ENCODE measurements at regions not wholly inside any gene's neighbourhood (a gene's known extent, or its start where the extent isn't known, plus 50 kb on each side); places are given as distances from the start of the nearest gene placed in this dataset.

- TF ChIP-seq POLR2A (IDR thresholded peaks at IDR 0.05) (no peak), CTCF (IDR thresholded peaks at IDR 0.05) (no peak)
These were observed 216.0 kb upstream of the TAPT1 start for GRCh38 chr4:16442296-16442695.

Data from uterus (tissue), 2 donors.